WTC11 (cell line): ENCODE measurements at regions not wholly inside any gene's neighbourhood (a gene's known extent, or its start where the extent isn't known, plus 50 kb on each side); places are given as distances from the start of the nearest gene placed in this dataset.

Experiments used
- ATAC-seq: fragments of 200-7000 bp; cut with Tn5 transposase; 2 replicates; pipeline ENCODE4 v1.10.0; 2021; ENCODE audit warnings: mild to moderate bottlenecking, moderate library complexity
- CTCF ChIA-PET: fragments of 300-600 bp; sonication (Branson Sonifier 250); formaldehyde crosslinking; loops from one replicate; lab custom pipeline; 2021; ENCODE audit warnings: antibody characterized with exemption; lab: Charles Lee
- POLR2A ChIA-PET: fragments of 350-600 bp; sonication (Branson Sonifier 250); formaldehyde crosslinking; loops from one replicate; lab custom pipeline; 2021; ENCODE audit warnings: antibody characterized with exemption; lab: Charles Lee
- DNase-seq: peaks from one replicate; pipeline ENCODE4 v3.0.0; 2021; ENCODE audit warnings: low spot score
- H3K27ac Mint-ChIP-seq: 2 replicates; pipeline ENCODE4 v1.8.0; 2021; ENCODE audit warnings: mixed read lengths
- H3K27me3 Mint-ChIP-seq: 2 replicates; pipeline ENCODE4 v1.8.0; 2021; ENCODE audit warnings: low read depth, mild to moderate bottlenecking, moderate library complexity, mixed read lengths
- H3K36me3 Mint-ChIP-seq: 2 replicates; pipeline ENCODE4 v1.8.0; 2021; ENCODE audit warnings: mixed read lengths
- H3K4me1 Mint-ChIP-seq: 2 replicates; pipeline ENCODE4 v1.8.0; 2022; ENCODE audit warnings: mixed read lengths
- H3K4me3 Mint-ChIP-seq: 2 replicates; pipeline ENCODE4 v1.8.0; 2021; ENCODE audit warnings: mild to moderate bottlenecking, moderate library complexity, mixed read lengths
- H3K9me3 Mint-ChIP-seq: 2 replicates; pipeline ENCODE4 v1.8.0; 2021; ENCODE audit warnings: mixed read lengths
- ATF1 ChIP-seq: sonication (generic); formaldehyde crosslinking; IDR thresholded peaks from 2 replicates; pipeline ENCODE4 v1.8.1; 2023; ENCODE audit warnings: mild to moderate bottlenecking, moderate library complexity, missing genetic modification reagents
- EMX1 ChIP-seq: fragments of 250-450 bp; sonication (Bioruptor Pico); IDR thresholded peaks from 2 replicates; pipeline ENCODE4 v1.8.0; 2021; ENCODE audit warnings: mild to moderate bottlenecking
- ETV6 ChIP-seq: sonication (generic); formaldehyde crosslinking; IDR thresholded peaks from 2 replicates; pipeline ENCODE4 v1.8.1; 2022; ENCODE audit warnings: mild to moderate bottlenecking, missing genetic modification reagents
- FOXK1 ChIP-seq: sonication (generic); formaldehyde crosslinking; IDR thresholded peaks from 2 replicates; pipeline ENCODE4 v1.8.0; 2022; ENCODE audit warnings: mild to moderate bottlenecking, moderate library complexity, missing genetic modification reagents
- GABPB1 ChIP-seq: sonication (generic); formaldehyde crosslinking; IDR thresholded peaks from 2 replicates; pipeline ENCODE4 v1.8.1; 2023; ENCODE audit warnings: mild to moderate bottlenecking, missing genetic modification reagents
- GTF2I ChIP-seq: fragments of 250-450 bp; sonication (Bioruptor Pico); conservative IDR thresholded peaks from 2 replicates; pipeline ENCODE4 v1.4.0; 2021; ENCODE audit warnings: mild to moderate bottlenecking
- MXD4 ChIP-seq: fragments of 250-450 bp; sonication (Bioruptor Pico); IDR thresholded peaks from 2 replicates; pipeline ENCODE4 v1.8.0; 2021; ENCODE audit warnings: mild to moderate bottlenecking, moderate library complexity, borderline replicate concordance
- NFE2L1 ChIP-seq: sonication (generic); formaldehyde crosslinking; IDR thresholded peaks from 2 replicates; pipeline ENCODE4 v1.8.1; 2023; ENCODE audit warnings: missing genetic modification reagents
- NFYB ChIP-seq: sonication (generic); formaldehyde crosslinking; conservative IDR thresholded peaks from 2 replicates; pipeline ENCODE4 v1.8.0; 2022; ENCODE audit warnings: low read depth, missing genetic modification reagents
- PRRX2 ChIP-seq: fragments of 250-450 bp; sonication (Bioruptor Pico); IDR thresholded peaks from 2 replicates; pipeline ENCODE4 v1.8.0; 2021; ENCODE audit warnings: mild to moderate bottlenecking
- TEAD1 ChIP-seq: sonication (generic); formaldehyde crosslinking; IDR thresholded peaks from 2 replicates; pipeline ENCODE4 v1.8.0; 2022; ENCODE audit warnings: mild to moderate bottlenecking, missing genetic modification reagents
- ZBTB21 ChIP-seq: sonication (generic); formaldehyde crosslinking; IDR thresholded peaks from 2 replicates; pipeline ENCODE4 v1.8.1; 2023; ENCODE audit warnings: mild to moderate bottlenecking, missing genetic modification reagents, borderline replicate concordance
- ZNF219 ChIP-seq: sonication (generic); formaldehyde crosslinking; IDR thresholded peaks from 2 replicates; pipeline ENCODE4 v1.8.0; 2023; ENCODE audit warnings: missing genetic modification reagents, mild to moderate bottlenecking, borderline replicate concordance
- ZNF416 ChIP-seq: fragments of 250-450 bp; sonication (Bioruptor Pico); IDR thresholded peaks from 2 replicates; pipeline ENCODE4 v1.9.0; 2021; ENCODE audit warnings: mild to moderate bottlenecking, inconsistent platforms
- ZNF423 ChIP-seq: fragments of 250-450 bp; sonication (Bioruptor Pico); IDR thresholded peaks from 2 replicates; pipeline ENCODE4 v2.1.2; 2022; ENCODE audit warnings: mild to moderate bottlenecking, moderate library complexity
- TF ChIP-seq, protein P1 (sequence below): sonication (generic); formaldehyde crosslinking; IDR thresholded peaks from 2 replicates; pipeline ENCODE4 v1.8.0; 2023; ENCODE audit warnings: missing genetic modification reagents, mild to moderate bottlenecking, borderline replicate concordance
- TF ChIP-seq, protein P2 (sequence below): sonication (generic); formaldehyde crosslinking; IDR thresholded peaks from 2 replicates; pipeline ENCODE4 v1.8.1; 2023; ENCODE audit warnings: mild to moderate bottlenecking, missing genetic modification reagents
- TF ChIP-seq, protein P3 (sequence below): sonication (generic); formaldehyde crosslinking; IDR thresholded peaks from 2 replicates; pipeline ENCODE4 v1.8.1; 2022; ENCODE audit warnings: missing genetic modification reagents, borderline replicate concordance
- TF ChIP-seq, protein P4 (sequence below): sonication (generic); formaldehyde crosslinking; IDR thresholded peaks from 2 replicates; pipeline ENCODE4 v1.8.0; 2022; ENCODE audit warnings: missing genetic modification reagents
- TF ChIP-seq, protein P5 (sequence below): sonication (generic); formaldehyde crosslinking; IDR thresholded peaks from 2 replicates; pipeline ENCODE4 v1.8.0; 2022; ENCODE audit warnings: mild to moderate bottlenecking, missing genetic modification reagents
- TF ChIP-seq, protein P6 (sequence below): fragments of 250-450 bp; sonication (Bioruptor Pico); IDR thresholded peaks from 2 replicates; pipeline ENCODE4 v1.9.0; 2021; ENCODE audit warnings: mild to moderate bottlenecking

DNA sequence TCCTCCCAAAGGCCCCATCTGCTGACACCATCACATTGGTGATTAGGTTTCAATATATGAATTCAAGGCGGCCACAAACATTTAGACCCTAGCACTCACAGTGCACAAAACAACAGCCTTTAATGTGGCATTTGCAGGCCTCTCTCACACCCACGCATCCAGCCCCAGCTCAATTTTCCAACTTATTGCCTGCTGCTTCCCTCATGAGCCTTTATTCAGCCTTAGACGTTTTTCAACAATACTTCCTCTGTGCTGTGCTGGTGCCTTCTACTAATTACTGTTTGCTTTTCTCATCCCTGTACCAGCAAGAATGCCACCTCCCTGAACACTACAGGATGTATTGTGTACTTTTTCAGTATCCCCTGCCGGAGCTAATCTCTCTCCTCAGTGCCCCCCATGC, 334.6 kb downstream of the GABRB3 start (continued):
- no peak for TF ChIP-seq NFE2L1 (CRISPR knock-in tag)

DNA sequence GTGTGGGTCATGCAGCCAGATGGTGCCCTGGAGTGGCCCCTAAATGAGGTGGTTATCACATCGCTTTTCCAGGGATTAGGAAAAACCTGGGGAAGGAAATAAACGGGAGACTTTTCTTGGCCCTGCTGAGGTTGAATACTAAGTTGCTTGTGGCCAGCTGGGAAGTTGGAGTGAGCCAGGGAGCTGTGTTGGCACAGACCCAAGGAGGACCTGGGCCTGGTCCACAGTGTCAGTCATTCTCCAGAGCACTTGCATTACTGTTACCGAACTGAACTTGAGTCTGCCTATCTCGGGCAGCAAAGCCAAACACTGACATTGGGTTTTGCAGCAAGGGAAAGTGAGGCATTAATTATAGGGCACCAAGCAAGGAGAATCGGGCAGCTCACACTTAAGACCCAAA, 339.0 kb downstream of the GABRB3 start:
- ChIA-PET CTCF (no interaction called here), POLR2A (interaction anchor here (0.6 kb wide), 1 partner anchor 147 kb away, joined by 3 read pairs; no protein-coding TSS in a partner anchor)
- DNase-seq (no peak), ATAC-seq (no peak)
- no peaks in the 10 kb centered on the region for H3K27me3 Mint-ChIP-seq
- H3K4me3 Mint-ChIP-seq = no peak overlapping the region
- peaks cover 10% of the 10 kb centered on the region for H3K9me3 Mint-ChIP-seq
- peaks cover 4% of the 10 kb centered on the region; the same call in 1 of the 2 replicates for H3K4me1 Mint-ChIP-seq
- no peak overlapping the region for H3K27ac Mint-ChIP-seq
- peaks cover 6% of the 10 kb centered on the region; the same call in 1 of the 2 replicates for H3K36me3 Mint-ChIP-seq
- TF ChIP-seq PRRX2 (no peak), MXD4 (CRISPR knock-in tag) (no peak), ZNF416 (no peak), TEAD1 (CRISPR knock-in tag) (no peak), FOXK1 (CRISPR knock-in tag) (no peak), GABPB1 (CRISPR knock-in tag) (no peak), ZNF219 (CRISPR knock-in tag) (no peak), ZBTB21 (CRISPR knock-in tag) (no peak), EMX1 (CRISPR knock-in tag) (no peak), ATF1 (CRISPR knock-in tag) (no peak), ZNF423 (CRISPR knock-in tag) (no peak), GTF2I (CRISPR knock-in tag) (no peak), ETV6 (CRISPR knock-in tag) (no peak), NFYB (no peak)
- TF ChIP-seq, protein P1, sequence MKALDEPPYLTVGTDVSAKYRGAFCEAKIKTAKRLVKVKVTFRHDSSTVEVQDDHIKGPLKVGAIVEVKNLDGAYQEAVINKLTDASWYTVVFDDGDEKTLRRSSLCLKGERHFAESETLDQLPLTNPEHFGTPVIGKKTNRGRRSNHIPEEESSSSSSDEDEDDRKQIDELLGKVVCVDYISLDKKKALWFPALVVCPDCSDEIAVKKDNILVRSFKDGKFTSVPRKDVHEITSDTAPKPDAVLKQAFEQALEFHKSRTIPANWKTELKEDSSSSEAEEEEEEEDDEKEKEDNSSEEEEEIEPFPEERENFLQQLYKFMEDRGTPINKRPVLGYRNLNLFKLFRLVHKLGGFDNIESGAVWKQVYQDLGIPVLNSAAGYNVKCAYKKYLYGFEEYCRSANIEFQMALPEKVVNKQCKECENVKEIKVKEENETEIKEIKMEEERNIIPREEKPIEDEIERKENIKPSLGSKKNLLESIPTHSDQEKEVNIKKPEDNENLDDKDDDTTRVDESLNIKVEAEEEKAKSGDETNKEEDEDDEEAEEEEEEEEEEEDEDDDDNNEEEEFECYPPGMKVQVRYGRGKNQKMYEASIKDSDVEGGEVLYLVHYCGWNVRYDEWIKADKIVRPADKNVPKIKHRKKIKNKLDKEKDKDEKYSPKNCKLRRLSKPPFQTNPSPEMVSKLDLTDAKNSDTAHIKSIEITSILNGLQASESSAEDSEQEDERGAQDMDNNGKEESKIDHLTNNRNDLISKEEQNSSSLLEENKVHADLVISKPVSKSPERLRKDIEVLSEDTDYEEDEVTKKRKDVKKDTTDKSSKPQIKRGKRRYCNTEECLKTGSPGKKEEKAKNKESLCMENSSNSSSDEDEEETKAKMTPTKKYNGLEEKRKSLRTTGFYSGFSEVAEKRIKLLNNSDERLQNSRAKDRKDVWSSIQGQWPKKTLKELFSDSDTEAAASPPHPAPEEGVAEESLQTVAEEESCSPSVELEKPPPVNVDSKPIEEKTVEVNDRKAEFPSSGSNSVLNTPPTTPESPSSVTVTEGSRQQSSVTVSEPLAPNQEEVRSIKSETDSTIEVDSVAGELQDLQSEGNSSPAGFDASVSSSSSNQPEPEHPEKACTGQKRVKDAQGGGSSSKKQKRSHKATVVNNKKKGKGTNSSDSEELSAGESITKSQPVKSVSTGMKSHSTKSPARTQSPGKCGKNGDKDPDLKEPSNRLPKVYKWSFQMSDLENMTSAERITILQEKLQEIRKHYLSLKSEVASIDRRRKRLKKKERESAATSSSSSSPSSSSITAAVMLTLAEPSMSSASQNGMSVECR (CRISPR knock-in tag) = no peak
- TF ChIP-seq, protein P2, sequence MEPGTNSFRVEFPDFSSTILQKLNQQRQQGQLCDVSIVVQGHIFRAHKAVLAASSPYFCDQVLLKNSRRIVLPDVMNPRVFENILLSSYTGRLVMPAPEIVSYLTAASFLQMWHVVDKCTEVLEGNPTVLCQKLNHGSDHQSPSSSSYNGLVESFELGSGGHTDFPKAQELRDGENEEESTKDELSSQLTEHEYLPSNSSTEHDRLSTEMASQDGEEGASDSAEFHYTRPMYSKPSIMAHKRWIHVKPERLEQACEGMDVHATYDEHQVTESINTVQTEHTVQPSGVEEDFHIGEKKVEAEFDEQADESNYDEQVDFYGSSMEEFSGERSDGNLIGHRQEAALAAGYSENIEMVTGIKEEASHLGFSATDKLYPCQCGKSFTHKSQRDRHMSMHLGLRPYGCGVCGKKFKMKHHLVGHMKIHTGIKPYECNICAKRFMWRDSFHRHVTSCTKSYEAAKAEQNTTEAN (CRISPR knock-in tag) = no peak
- TF ChIP-seq, protein P3, sequence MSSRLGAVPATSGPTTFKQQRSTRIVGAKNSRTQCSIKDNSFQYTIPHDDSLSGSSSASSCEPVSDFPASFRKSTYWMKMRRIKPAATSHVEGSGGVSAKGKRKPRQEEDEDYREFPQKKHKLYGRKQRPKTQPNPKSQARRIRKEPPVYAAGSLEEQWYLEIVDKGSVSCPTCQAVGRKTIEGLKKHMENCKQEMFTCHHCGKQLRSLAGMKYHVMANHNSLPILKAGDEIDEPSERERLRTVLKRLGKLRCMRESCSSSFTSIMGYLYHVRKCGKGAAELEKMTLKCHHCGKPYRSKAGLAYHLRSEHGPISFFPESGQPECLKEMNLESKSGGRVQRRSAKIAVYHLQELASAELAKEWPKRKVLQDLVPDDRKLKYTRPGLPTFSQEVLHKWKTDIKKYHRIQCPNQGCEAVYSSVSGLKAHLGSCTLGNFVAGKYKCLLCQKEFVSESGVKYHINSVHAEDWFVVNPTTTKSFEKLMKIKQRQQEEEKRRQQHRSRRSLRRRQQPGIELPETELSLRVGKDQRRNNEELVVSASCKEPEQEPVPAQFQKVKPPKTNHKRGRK = no peak
- TF ChIP-seq, protein P4, sequence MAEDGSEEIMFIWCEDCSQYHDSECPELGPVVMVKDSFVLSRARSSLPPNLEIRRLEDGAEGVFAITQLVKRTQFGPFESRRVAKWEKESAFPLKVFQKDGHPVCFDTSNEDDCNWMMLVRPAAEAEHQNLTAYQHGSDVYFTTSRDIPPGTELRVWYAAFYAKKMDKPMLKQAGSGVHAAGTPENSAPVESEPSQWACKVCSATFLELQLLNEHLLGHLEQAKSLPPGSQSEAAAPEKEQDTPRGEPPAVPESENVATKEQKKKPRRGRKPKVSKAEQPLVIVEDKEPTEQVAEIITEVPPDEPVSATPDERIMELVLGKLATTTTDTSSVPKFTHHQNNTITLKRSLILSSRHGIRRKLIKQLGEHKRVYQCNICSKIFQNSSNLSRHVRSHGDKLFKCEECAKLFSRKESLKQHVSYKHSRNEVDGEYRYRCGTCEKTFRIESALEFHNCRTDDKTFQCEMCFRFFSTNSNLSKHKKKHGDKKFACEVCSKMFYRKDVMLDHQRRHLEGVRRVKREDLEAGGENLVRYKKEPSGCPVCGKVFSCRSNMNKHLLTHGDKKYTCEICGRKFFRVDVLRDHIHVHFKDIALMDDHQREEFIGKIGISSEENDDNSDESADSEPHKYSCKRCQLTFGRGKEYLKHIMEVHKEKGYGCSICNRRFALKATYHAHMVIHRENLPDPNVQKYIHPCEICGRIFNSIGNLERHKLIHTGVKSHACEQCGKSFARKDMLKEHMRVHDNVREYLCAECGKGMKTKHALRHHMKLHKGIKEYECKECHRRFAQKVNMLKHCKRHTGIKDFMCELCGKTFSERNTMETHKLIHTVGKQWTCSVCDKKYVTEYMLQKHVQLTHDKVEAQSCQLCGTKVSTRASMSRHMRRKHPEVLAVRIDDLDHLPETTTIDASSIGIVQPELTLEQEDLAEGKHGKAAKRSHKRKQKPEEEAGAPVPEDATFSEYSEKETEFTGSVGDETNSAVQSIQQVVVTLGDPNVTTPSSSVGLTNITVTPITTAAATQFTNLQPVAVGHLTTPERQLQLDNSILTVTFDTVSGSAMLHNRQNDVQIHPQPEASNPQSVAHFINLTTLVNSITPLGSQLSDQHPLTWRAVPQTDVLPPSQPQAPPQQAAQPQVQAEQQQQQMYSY (CRISPR knock-in tag) = no peak
- TF ChIP-seq, protein P5, sequence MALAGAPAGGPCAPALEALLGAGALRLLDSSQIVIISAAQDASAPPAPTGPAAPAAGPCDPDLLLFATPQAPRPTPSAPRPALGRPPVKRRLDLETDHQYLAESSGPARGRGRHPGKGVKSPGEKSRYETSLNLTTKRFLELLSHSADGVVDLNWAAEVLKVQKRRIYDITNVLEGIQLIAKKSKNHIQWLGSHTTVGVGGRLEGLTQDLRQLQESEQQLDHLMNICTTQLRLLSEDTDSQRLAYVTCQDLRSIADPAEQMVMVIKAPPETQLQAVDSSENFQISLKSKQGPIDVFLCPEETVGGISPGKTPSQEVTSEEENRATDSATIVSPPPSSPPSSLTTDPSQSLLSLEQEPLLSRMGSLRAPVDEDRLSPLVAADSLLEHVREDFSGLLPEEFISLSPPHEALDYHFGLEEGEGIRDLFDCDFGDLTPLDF (CRISPR knock-in tag) = no peak
- TF ChIP-seq, protein P6, sequence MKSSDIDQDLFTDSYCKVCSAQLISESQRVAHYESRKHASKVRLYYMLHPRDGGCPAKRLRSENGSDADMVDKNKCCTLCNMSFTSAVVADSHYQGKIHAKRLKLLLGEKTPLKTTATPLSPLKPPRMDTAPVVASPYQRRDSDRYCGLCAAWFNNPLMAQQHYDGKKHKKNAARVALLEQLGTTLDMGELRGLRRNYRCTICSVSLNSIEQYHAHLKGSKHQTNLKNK (CRISPR knock-in tag) = no peak
